ENCODE measurements at regions not wholly inside any gene's neighbourhood (a gene's known extent, or its start where the extent isn't known, plus 50 kb on each side); places are given as distances from the start of the nearest gene placed in this dataset.

DNA sequence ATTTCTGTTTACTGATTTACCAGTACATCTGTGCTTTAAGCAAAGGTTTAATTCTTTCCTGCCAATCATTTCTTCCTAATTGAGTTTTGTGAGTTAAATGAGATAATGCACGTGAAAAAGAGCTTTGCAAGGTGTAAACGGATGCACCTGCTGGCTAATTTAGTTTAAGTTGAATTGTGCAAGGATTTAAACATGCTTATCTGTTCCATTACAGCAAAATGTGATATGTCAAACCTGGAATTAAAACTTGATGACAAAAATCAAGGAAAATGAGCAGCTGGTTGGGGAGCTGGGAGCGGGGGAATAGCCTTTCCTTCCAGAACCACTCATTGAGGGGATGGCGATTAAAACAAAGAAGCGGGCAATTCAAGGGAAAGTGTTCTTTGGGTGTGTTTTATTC lies 155.0 kb upstream of the CTTNBP2 start:
- no peak overlapping the region for H3K27ac ChIP-seq
- no peak overlapping the region for H3K4me3 ChIP-seq
- intact Hi-C loops (cut with DNase I): no loop called here
- no peaks in the 10 kb centered on the region for H3K9me3 ChIP-seq
- H3K27me3 ChIP-seq: no peaks in the 10 kb centered on the region
- no peak for TF ChIP-seq CTCF (IDR thresholded peaks at IDR 0.05)
- no peak overlapping the region for H3K9ac ChIP-seq (ENCODE audit: low read depth in 2 of 2, low read length in 2 of 2)
- H3K36me3 ChIP-seq: no peaks in the 10 kb centered on the region
- no peak for DNase-seq
- H3K4me1 ChIP-seq: no peaks in the 10 kb centered on the region

DNA sequence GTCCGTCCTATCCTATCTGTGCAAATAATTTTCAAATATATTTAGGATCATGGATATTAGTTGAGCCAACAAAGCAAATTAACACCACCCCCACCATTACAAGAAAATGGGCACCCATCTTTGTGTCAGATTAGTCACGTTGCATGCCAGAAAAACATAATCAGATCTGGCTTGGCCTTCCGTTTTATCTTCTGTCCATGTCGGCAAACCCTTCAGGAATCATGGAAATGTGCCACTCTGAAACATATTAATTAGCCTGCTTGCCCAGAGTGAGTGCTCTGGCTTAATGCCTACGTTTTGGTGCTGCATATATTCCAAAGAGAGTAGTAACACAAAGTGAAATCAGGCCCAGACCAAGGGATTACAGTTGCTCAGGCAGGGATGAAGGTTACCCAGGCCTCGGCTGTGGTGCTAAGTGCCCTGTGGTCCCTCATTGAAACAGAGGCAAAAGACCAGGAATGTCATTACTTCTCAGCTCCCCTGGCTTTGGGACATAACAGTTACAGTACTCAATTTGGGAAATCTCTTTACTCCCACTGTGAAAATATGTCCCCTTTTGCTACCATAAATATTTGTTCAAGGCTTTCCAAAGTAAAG lies 154.0 kb upstream of the LSM8 start:
- Histone ChIP-seq H3K27ac (no peak overlapping the region), H3K4me3 (no peak overlapping the region), H3K27me3 (no peaks in the 10 kb centered on the region), H3K4me1 (no peaks in the 10 kb centered on the region), H3K36me3 (no peaks in the 10 kb centered on the region), H3K9me3 (no peaks in the 10 kb centered on the region), H3K9ac (ENCODE audit: low read depth in 2 of 2, low read length in 2 of 2) (no peak overlapping the region)
- intact Hi-C loops (cut with DNase I): no loop called here
- DNase-seq: no peak
- TF ChIP-seq CTCF (IDR thresholded peaks at IDR 0.05): no peak

GRCh38 chr7:118033273-118033672 lies 150.7 kb upstream of the LSM8 start:
- Histone ChIP-seq H3K36me3 (no peaks in the 10 kb centered on the region), H3K27ac (no peak overlapping the region), H3K9me3 (no peaks in the 10 kb centered on the region), H3K4me1 (no peaks in the 10 kb centered on the region), H3K4me3 (no peak overlapping the region), H3K9ac (ENCODE audit: low read depth in 2 of 2, low read length in 2 of 2) (no peak overlapping the region), H3K27me3 (no peaks in the 10 kb centered on the region)
- TF ChIP-seq CTCF (IDR thresholded peaks at IDR 0.05): no peak
- intact Hi-C loops (cut with DNase I): no loop called here
- DNase-seq: no peak

GRCh38 chr7:118039963-118040489 lies 143.9 kb upstream of the LSM8 start:
- no peak for TF ChIP-seq CTCF (IDR thresholded peaks at IDR 0.05)
- intact Hi-C loops (cut with DNase I): no loop called here
- no peak overlapping the region for H3K9ac ChIP-seq (ENCODE audit: low read depth in 2 of 2, low read length in 2 of 2)
- H3K9me3 ChIP-seq: no peaks in the 10 kb centered on the region
- no peak overlapping the region for H3K27ac ChIP-seq
- H3K36me3 ChIP-seq: no peaks in the 10 kb centered on the region
- H3K4me1 ChIP-seq: no peaks in the 10 kb centered on the region
- H3K27me3 ChIP-seq: no peaks in the 10 kb centered on the region
- H3K4me3 ChIP-seq: no peak overlapping the region
- no peak for DNase-seq

- no peaks in the 10 kb centered on the region for H3K4me1 ChIP-seq
- H3K36me3 ChIP-seq: no peaks in the 10 kb centered on the region
- TF ChIP-seq CTCF (IDR thresholded peaks at IDR 0.05): no peak
- no peak overlapping the region for H3K9ac ChIP-seq (ENCODE audit: low read depth in 2 of 2, low read length in 2 of 2)
- no peaks in the 10 kb centered on the region for H3K27me3 ChIP-seq
- no peak for DNase-seq
- no peak overlapping the region for H3K27ac ChIP-seq
- H3K4me3 ChIP-seq: no peak overlapping the region
- intact Hi-C loops (cut with DNase I): no loop called here
- H3K9me3 ChIP-seq: no peaks in the 10 kb centered on the region
Observed at GRCh38 chr7:118040562-118040961, 143.4 kb upstream of the LSM8 start.

All from colonic mucosa (tissue), 4 donors.